Loucy (cell line): ENCODE measurements at regions not wholly inside any gene's neighbourhood (a gene's known extent, or its start where the extent isn't known, plus 50 kb on each side); places are given as distances from the start of the nearest gene placed in this dataset.

Experiments
- CTCF ChIP-seq: fragments of 200-600 bp; sonication (generic); conservative IDR thresholded peaks from 2 replicates; pipeline ENCODE4 v1.5.1; 2014; ENCODE audit warnings: mild to moderate bottlenecking, antibody characterized with exemption, low read length
- EZH2phosphoT487 ChIP-seq: fragments of 200-600 bp; IDR thresholded peaks from 2 replicates; pipeline ENCODE4 v1.6.1; 2018; ENCODE audit warnings: antibody characterized with exemption, mild to moderate bottlenecking, moderate library complexity, borderline replicate concordance

GRCh38 chr4:126890994-126891393, 741.8 kb upstream of the INTU start:
- TF ChIP-seq CTCF (no peak), EZH2phosphoT487 (no peak)
